K562 (cell line): ENCODE measurements at regions not wholly inside any gene's neighbourhood (a gene's known extent, or its start where the extent isn't known, plus 50 kb on each side); places are given as distances from the start of the nearest gene placed in this dataset.

Experiments used
- ATAC-seq: fragments of 200-7000 bp; cut with Tn5 transposase; 3 replicates; pipeline ENCODE4 v1.9.1; 2020; ENCODE audit warnings: moderate library complexity
- BruUV-seq: library from RNA; stranded (reverse); fragments of 400-500 nt; replicated peaks from 2 replicates; lab custom pipeline; 2021; lab: Mats Ljungman, UMichigan
- CTCF ChIA-PET: fragments of 300-600 bp; formaldehyde crosslinking; extraction: SDS; loops from one replicate; lab custom pipeline; 2021; ENCODE audit warnings: low intra/inter-chr PET ratio; lab: Yijun Ruan, JAX
- POLR2A ChIA-PET: fragments of 300-600, 350-650 bp; sonication (Branson Sonifier 250); formaldehyde crosslinking; extraction: SDS; loops from one replicate; lab custom pipeline; 2021; ENCODE audit warnings: antibody characterized with exemption, inconsistent platforms; lab: Yijun Ruan, JAX
- DNase-seq, 4 experiments: peaks; one replicate each; pipeline versions ENCODE4 v3.0.0 to v3.0.0-alpha.2; 2011 to 2018; ENCODE audit warnings: low spot score in 3 of 4, mixed read lengths in 3 of 4; ENCODE audit errors: extremely low read depth in 1 of 4
- FAIRE-seq: peaks from 2 replicates; lab custom pipeline; 2011; peaks lifted over from hg19 to GRCh38; lab: Jason Lieb, UNC
- H2AFZ ChIP-seq: 2 replicates; pipeline ENCODE4 v1.6.0; 2011; ENCODE audit warnings: low read depth, low read length, control low read depth, inconsistent platforms
- H3K27ac ChIP-seq: fragments of 200-600 bp; 3 replicates; pipeline ENCODE4 v1.8.0; 2011; ENCODE audit warnings: low read depth, mild to moderate bottlenecking, control low read depth, inconsistent platforms, low read length, moderate library complexity, mixed read lengths; ENCODE audit errors: extremely low read depth
- H3K27me3 ChIP-seq, 2 experiments: fragments of 300-600 bp in 1 of 2; 2 replicates in 1 of 2; 3 replicates in 1 of 2; pipeline versions ENCODE4 v1.6.0 to v1.8.0; 2011; ENCODE audit warnings: inconsistent platforms in 2 of 2, low read length in 2 of 2, mild to moderate bottlenecking in 1 of 2, mixed read lengths in 1 of 2, moderate library complexity in 1 of 2; ENCODE audit not compliant: control insufficient read depth in 2 of 2, insufficient read depth in 2 of 2
- H3K36me3 ChIP-seq: fragments of 300-600 bp; 3 replicates; pipeline ENCODE4 v1.8.0; 2011; ENCODE audit warnings: mild to moderate bottlenecking, low read length, inconsistent platforms; ENCODE audit not compliant: control insufficient read depth, insufficient read depth
- H3K4me1 ChIP-seq, 2 experiments: fragments of 200-600 bp in 1 of 2; replicated peaks in 1 of 2; 2 replicates in 1 of 2; 3 replicates in 1 of 2; pipeline versions ENCODE4 v1.5.1 to v1.8.0; 2011; ENCODE audit warnings: inconsistent platforms in 2 of 2, low read length in 2 of 2, mild to moderate bottlenecking in 1 of 2, mixed read lengths in 1 of 2, moderate library complexity in 1 of 2; ENCODE audit not compliant: control insufficient read depth in 2 of 2, insufficient read depth in 2 of 2
- H3K4me2 ChIP-seq: 2 replicates; pipeline ENCODE4 v1.6.1; 2011; ENCODE audit warnings: low read length, control low read depth, inconsistent platforms, mixed read lengths; ENCODE audit not compliant: insufficient read depth
- H3K4me3 ChIP-seq: fragments of 200-600 bp; sonication (generic), shearing (Covaris generic); 2 replicates; pipeline ENCODE4 v1.5.1; 2016; ENCODE audit warnings: control low read depth, inconsistent platforms
- H3K79me2 ChIP-seq: fragments of 200-600 bp; 3 replicates; pipeline ENCODE4 v1.8.0; 2011; ENCODE audit warnings: low read length, inconsistent platforms; ENCODE audit not compliant: control insufficient read depth, insufficient read depth
- H3K9ac ChIP-seq, 2 experiments: 2 replicates each; pipeline versions ENCODE4 v1.6.0 to v1.6.1; 2011; ENCODE audit warnings: low read depth in 2 of 2, low read length in 2 of 2, control low read depth in 1 of 2, inconsistent platforms in 1 of 2, mild to moderate bottlenecking in 1 of 2, mixed read lengths in 1 of 2; ENCODE audit not compliant: insufficient read depth in 1 of 2
- H3K9me1 ChIP-seq: one replicate; pipeline ENCODE4 v1.6.0; 2011; ENCODE audit warnings: inconsistent platforms, mild to moderate bottlenecking, low read length, moderate library complexity; ENCODE audit not compliant: control insufficient read depth, insufficient read depth
- H3K9me3 ChIP-seq: replicated peaks from 2 replicates; pipeline ENCODE4 v1.5.1; 2011; ENCODE audit warnings: low read depth, low read length, inconsistent platforms; ENCODE audit not compliant: control insufficient read depth, insufficient read depth
- H4K20me1 ChIP-seq: replicated peaks from 2 replicates; pipeline ENCODE4 v1.6.1; 2011; ENCODE audit warnings: low read length, inconsistent platforms, mixed read lengths; ENCODE audit not compliant: control insufficient read depth, insufficient read depth
- BMI1 ChIP-seq: fragments of 150-350 bp; IDR thresholded peaks from 2 replicates; pipeline ENCODE4 v1.6.1; 2014; ENCODE audit warnings: low read length
- CAMTA2 ChIP-seq: fragments of 250-450 bp; sonication (Bioruptor Pico); conservative IDR thresholded peaks from 2 replicates; pipeline ENCODE4 v1.5.1; 2022
- CEBPB ChIP-seq: fragments of 450-650 bp; IDR thresholded peaks from 2 replicates; pipeline ENCODE4 v1.6.1; 2016; ENCODE audit warnings: missing genetic modification characterization, missing compliant biosample characterization
- FOSL1 ChIP-seq: fragments of 200-800 bp; sonication (Bioruptor generic); conservative IDR thresholded peaks from 2 replicates; pipeline ENCODE4 v1.6.1; 2016; ENCODE audit warnings: missing genetic modification characterization, missing compliant biosample characterization
- MCM2 ChIP-seq: fragments of 450-650 bp; IDR thresholded peaks from 2 replicates; pipeline ENCODE4 v1.6.1; 2017; ENCODE audit warnings: low read depth, mild to moderate bottlenecking
- MCM7 ChIP-seq, 2 experiments: fragments of 450-650 bp; IDR thresholded peaks; 2 replicates each; pipeline ENCODE4 v1.6.1; 2016 to 2018
- MYBL2 ChIP-seq, 2 experiments: fragments of 450-650 bp in 1 of 2; sonication (generic) in 1 of 2; formaldehyde crosslinking in 1 of 2; IDR thresholded peaks; 2 replicates each; pipeline versions ENCODE4 v1.6.1 to v1.8.1; 2017 to 2022; ENCODE audit warnings: borderline replicate concordance in 1 of 2, inconsistent platforms in 1 of 2, low read depth in 1 of 2, mild to moderate bottlenecking in 1 of 2, missing genetic modification reagents in 1 of 2, moderate library complexity in 1 of 2
- ZNF507 ChIP-seq: conservative IDR thresholded peaks from 2 replicates; pipeline ENCODE4 v1.6.1; 2017; ENCODE audit warnings: missing genetic modification characterization, missing compliant biosample characterization
- ZNF780A ChIP-seq: fragments of 250-450 bp; sonication (Bioruptor Pico); IDR thresholded peaks from 2 replicates; pipeline ENCODE4 v1.5.0; 2021; ENCODE audit warnings: mild to moderate bottlenecking
- WGBS: fragments of 100-300 bp; shearing (Covaris generic); methylation state at CpG from one replicate; pipeline ENCODE4 v1.1.6; 2016; ENCODE audit warnings: low coverage, mixed read lengths; ENCODE audit not compliant: insufficient coverage; ENCODE audit errors: missing lambda C conversion rate; 5-methylcytosine and 5-hydroxymethylcytosine counted together
- in situ Hi-C: fragments of 300-500 bp; cut with MboI; formaldehyde crosslinking; loops from 4 replicates; pipeline ENCODE4 v1.15.0; 2018; ENCODE audit warnings: inconsistent platforms, mixed read lengths
- intact Hi-C: fragments of 100-400 bp; cut with micrococcal nuclease; formaldehyde crosslinking; loops from 2 replicates; pipeline ENCODE4 v1.14.2; 2022

- in situ Hi-C loops, result no loop called here
- Histone ChIP-seq H3K27ac (no peak overlapping the region), H3K27me3 (peaks cover 9 to 30% of the 10 kb centered on the region in 2 experiments; a peak in 4 of 5 replicates), H3K4me3 (no peak overlapping the region), H3K4me1 (no peaks in the 10 kb centered on the region)
- ChIA-PET POLR2A (interaction anchor here (0.9 kb wide), 1 partner anchor 13 kb away, joined by 3 read pairs; no protein-coding TSS in a partner anchor), CTCF (no interaction called here)
- no peak for ATAC-seq
- no peak for TF ChIP-seq ZNF507
- TF ChIP-seq CAMTA2 (CRISPR knock-in tag), result no peak
- 0 out of 2 replicates have a peak, but pooled peaks have one; percentile 24 for TF ChIP-seq CEBPB
- TF ChIP-seq MCM2, result no peak
- TF ChIP-seq MCM7 (IDR thresholded peaks at IDR 0.05), result no peak
- no peak for TF ChIP-seq ZNF780A (CRISPR knock-in tag)
- TF ChIP-seq MYBL2 (IDR thresholded peaks at IDR 0.05; ENCODE audit: low read depth), result no peak
- no peak for TF ChIP-seq MYBL2 (CRISPR knock-in tag; IDR thresholded peaks at IDR 0.05; ENCODE audit: borderline replicate concordance)
- TF ChIP-seq, all 486 proteins: peak for 1
- no peaks in the 10 kb centered on the region for H3K36me3 ChIP-seq
- H2AFZ ChIP-seq, result no peak overlapping the region
- DNase-seq (no peak), FAIRE-seq (no peak)
- H3K4me2 ChIP-seq, result no peak overlapping the region
- H3K9me3 ChIP-seq, result no peaks in the 10 kb centered on the region
- intact Hi-C loops, result no loop called here
- H3K9me1 ChIP-seq, result no peaks in the 10 kb centered on the region
- no peaks in the 10 kb centered on the region for H3K79me2 ChIP-seq
- no TSS peak for BruUV-seq
- 4% methylated on average over 4 of the region's 4 CpGs for WGBS
- H4K20me1 ChIP-seq, result no peaks in the 10 kb centered on the region
- H3K9ac ChIP-seq, result no peak overlapping the region
Measured at GRCh38 chr7:26006426-26006825, 145.6 kb upstream of the NFE2L3 start.

DNA sequence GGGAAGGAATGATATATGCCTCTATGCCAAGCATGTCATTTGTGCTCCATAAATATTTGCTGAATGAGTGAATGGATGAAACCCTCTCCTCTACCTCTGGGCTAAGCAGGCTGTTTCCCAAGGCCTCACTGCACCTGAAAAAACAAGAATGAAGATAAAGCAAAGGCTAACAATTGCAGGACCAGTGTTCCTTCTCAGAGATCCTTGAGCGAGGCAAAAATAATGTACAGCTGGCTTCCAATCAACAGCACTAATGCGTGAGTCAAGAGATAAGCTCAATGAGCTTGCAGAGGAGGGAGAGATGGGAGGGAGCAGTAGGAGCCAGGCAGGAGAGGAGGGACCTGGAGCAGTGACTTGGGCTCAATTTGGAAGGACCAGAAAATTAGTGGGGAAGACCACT lies 144.5 kb upstream of the NFE2L3 start:
- Histone ChIP-seq H3K9ac (no peak overlapping the region), H3K4me2 (no peak overlapping the region), H3K4me3 (no peak overlapping the region)
- no TSS peak for BruUV-seq
- TF ChIP-seq FOSL1 (tag) (0 out of 2 replicates have a peak, but pooled peaks have one; percentile 18), BMI1 (no peak)
- TF ChIP-seq, all 486 proteins: peak for 1
- intact Hi-C loops, result no loop called here
- in situ Hi-C loops, result no loop called here
- FAIRE-seq (no peak), ATAC-seq (no peak), DNase-seq (no peak)
- 0% methylated on average over 2 of the region's 2 CpGs for WGBS
- no peaks in the 10 kb centered on the region for H3K9me1 ChIP-seq
- H3K36me3 ChIP-seq, result no peaks in the 10 kb centered on the region
- no peaks in the 10 kb centered on the region for H3K9me3 ChIP-seq
- no peaks in the 10 kb centered on the region for H4K20me1 ChIP-seq
- peaks cover 9 to 31% of the 10 kb centered on the region in 2 experiments; a peak in 4 of 5 replicates for H3K27me3 ChIP-seq
- H3K27ac ChIP-seq, result no peak overlapping the region
- POLR2A ChIA-PET, result interaction anchor here (0.6 kb wide), 1 partner anchor 111 kb away, joined by 3 read pairs; no protein-coding TSS in a partner anchor
- CTCF ChIA-PET, result no interaction called here
- no peaks in the 10 kb centered on the region for H3K4me1 ChIP-seq
- H3K79me2 ChIP-seq, result no peaks in the 10 kb centered on the region
- H2AFZ ChIP-seq, result no peak overlapping the region
